Esophagus muscularis mucosa (tissue), 4 donors: ENCODE measurements at regions not wholly inside any gene's neighbourhood (a gene's known extent, or its start where the extent isn't known, plus 50 kb on each side); places are given as distances from the start of the nearest gene placed in this dataset.
"Not testable (repeated sequence)": the region's sequence is repeated elsewhere in the genome, so short reads cannot be mapped to it uniquely, and the experiment has no call there.

Experiments
- DNase-seq: peaks from one replicate; pipeline ENCODE4 v3.0.0-alpha.2; 2017; ENCODE audit errors: extremely low spot score
- H3K27ac ChIP-seq, 4 donors: fragments of 200-600 bp; sonication (generic); replicated peaks in 1 of 4; 1 replicate in 3 of 4; 2 replicates in 1 of 4; pipeline ENCODE4 v1.5.1; 2016 to 2019; ENCODE audit warnings: mild to moderate bottlenecking in 1 of 4
- H3K27me3 ChIP-seq, 4 donors: fragments of 200-600 bp; sonication (generic); one replicate each; pipeline versions ENCODE4 v1.5.1 to v1.6.0; 2016 to 2019
- H3K36me3 ChIP-seq, 4 donors: fragments of 200-600 bp; sonication (generic); one replicate each; pipeline ENCODE4 v1.5.1; 2016 to 2019
- H3K4me1 ChIP-seq, 4 donors: fragments of 200-600 bp; sonication (generic); one replicate each; pipeline ENCODE4 v1.5.1; 2016 to 2019
- H3K4me3 ChIP-seq, 4 donors: fragments of 200-600 bp; sonication (generic); 1 replicate in 2 of 4; 2 replicates in 2 of 4; pipeline ENCODE4 v1.5.1; 2016 to 2019; ENCODE audit warnings: mild to moderate bottlenecking in 4 of 4, moderate library complexity in 1 of 4
- H3K9me3 ChIP-seq, 4 donors: fragments of 200-600 bp; sonication (generic); 1 replicate in 3 of 4; 2 replicates in 1 of 4; pipeline ENCODE4 v1.5.1; 2016 to 2019
- CTCF ChIP-seq, 3 experiments: fragments of 200-600 bp in 2 of 3; fragments of 450-650 bp in 1 of 3; sonication (generic) in 2 of 3; IDR thresholded peaks; one replicate each; pipeline ENCODE4 v1.5.1; 2017 to 2019; ENCODE audit warnings: antibody characterized with exemption in 3 of 3, mild to moderate bottlenecking in 2 of 3, moderate library complexity in 1 of 3
- EP300 ChIP-seq: sonication (generic); formaldehyde crosslinking; IDR thresholded peaks from one replicate; pipeline ENCODE4 v1.6.1; 2017; ENCODE audit warnings: antibody characterized with exemption
- POLR2A ChIP-seq: fragments of 450-650 bp; IDR thresholded peaks from one replicate; pipeline ENCODE4 v1.6.1; 2017; ENCODE audit warnings: antibody characterized with exemption, moderate library complexity, mild to moderate bottlenecking, low read depth
- POLR2AphosphoS5 ChIP-seq, 2 donors: sonication (generic); formaldehyde crosslinking; IDR thresholded peaks; one replicate each; pipeline ENCODE4 v1.6.1; 2017; ENCODE audit warnings: antibody characterized with exemption in 2 of 2
- WGBS: methylation state at CpG from one replicate; pipeline ENCODE4 v1.1.5; 2018; 5-methylcytosine and 5-hydroxymethylcytosine counted together
- intact Hi-C: fragments of 100-400 bp; cut with DNase I; formaldehyde crosslinking; loops from one replicate; pipeline ENCODE4 v1.15.1; 2023

- no peaks in the 10 kb centered on the region for H3K9me3 ChIP-seq
- H3K36me3 ChIP-seq: no peaks in the 10 kb centered on the region
- no peak overlapping the region for H3K27ac ChIP-seq
- H3K4me1 ChIP-seq: no peaks in the 10 kb centered on the region
- intact Hi-C loops: no loop called here
- no peak for DNase-seq
- WGBS: 80% methylated on average over 5 of the region's 5 CpGs
- no peak overlapping the region for H3K4me3 ChIP-seq
- H3K27me3 ChIP-seq: no peaks in the 10 kb centered on the region
- TF ChIP-seq CTCF (IDR thresholded peaks at IDR 0.05): no peak
- no peak for TF ChIP-seq POLR2A
- no peak for TF ChIP-seq POLR2AphosphoS5 (IDR thresholded peaks at IDR 0.05)
Observed at GRCh38 chr4:12028258-12028657, 599.6 kb upstream of the HS3ST1 start.

- no peak overlapping the region for H3K4me3 ChIP-seq
- TF ChIP-seq CTCF (IDR thresholded peaks at IDR 0.05): no peak
- TF ChIP-seq EP300: no peak
- no peak for TF ChIP-seq POLR2A
- no peak for TF ChIP-seq POLR2AphosphoS5 (IDR thresholded peaks at IDR 0.05)
- DNase-seq: no peak
- H3K36me3 ChIP-seq: no peaks in the 10 kb centered on the region
- H3K4me1 ChIP-seq: no peaks in the 10 kb centered on the region
- peaks cover 0 to 4% (median 1%) of the 10 kb centered on the region in 4 donors for H3K9me3 ChIP-seq
- intact Hi-C loops: no loop called here
- no peak overlapping the region for H3K27ac ChIP-seq
- no peaks in the 10 kb centered on the region for H3K27me3 ChIP-seq
- WGBS: 94% methylated on average over 2 of the region's 2 CpGs
Observed at GRCh38 chr4:12022409-12022808, 593.7 kb upstream of the HS3ST1 start.

- peaks cover 0 to 22% (median 17%) of the 10 kb centered on the region in 4 donors for H3K9me3 ChIP-seq
- H3K27me3 ChIP-seq: no peaks in the 10 kb centered on the region
- H3K4me3 ChIP-seq: no peak overlapping the region
- H3K4me1 ChIP-seq: no peaks in the 10 kb centered on the region
- 92% methylated on average over 1 of the region's 1 CpG for WGBS
- no peak for DNase-seq
- no peak for TF ChIP-seq CTCF (IDR thresholded peaks at IDR 0.05)
- TF ChIP-seq POLR2A: no peak
- no peak for TF ChIP-seq POLR2AphosphoS5 (IDR thresholded peaks at IDR 0.05)
- TF ChIP-seq EP300: no peak
- intact Hi-C loops: no loop called here
- H3K27ac ChIP-seq: no peak overlapping the region
- no peaks in the 10 kb centered on the region for H3K36me3 ChIP-seq
Observed at GRCh38 chr4:12016729-12017128, 588.0 kb upstream of the HS3ST1 start.

- Histone ChIP-seq H3K4me3 (no peak overlapping the region), H3K36me3 (no peaks in the 10 kb centered on the region), H3K9me3 (no peaks in the 10 kb centered on the region), H3K4me1 (no peaks in the 10 kb centered on the region), H3K27me3 (no peaks in the 10 kb centered on the region), H3K27ac (no peak overlapping the region)
- intact Hi-C loops: no loop called here
- no peak for DNase-seq
- no peak for TF ChIP-seq POLR2AphosphoS5 (IDR thresholded peaks at IDR 0.05)
- TF ChIP-seq CTCF (IDR thresholded peaks at IDR 0.05): no peak
- TF ChIP-seq POLR2A: no peak
- TF ChIP-seq EP300: no peak
Observed at GRCh38 chr4:12005471-12005870, 576.8 kb upstream of the HS3ST1 start.

GRCh38 chr4:11996581-11996980 is 567.9 kb upstream of the HS3ST1 start:
- DNase-seq, H3K36me3 ChIP-seq, H3K4me3 ChIP-seq, H3K27me3 ChIP-seq, H3K27ac ChIP-seq, intact Hi-C loops, H3K4me1 ChIP-seq: not testable (repeated sequence)
- peaks cover 0 to 13% (median 10%) of the 10 kb centered on the region in 4 donors for H3K9me3 ChIP-seq
- WGBS: 91% methylated on average over 5 of the region's 5 CpGs
